AG04450 (cell line): ENCODE measurements at regions not wholly inside any gene's neighbourhood (a gene's known extent, or its start where the extent isn't known, plus 50 kb on each side); places are given as distances from the start of the nearest gene placed in this dataset.

Experiments used
- CTCF ChIA-PET: fragments of 300-600, 350-600 bp; formaldehyde crosslinking; extraction: SDS; loops from one replicate; lab custom pipeline; 2022; ENCODE audit warnings: antibody characterized with exemption, inconsistent platforms; lab: Charles Lee
- POLR2A ChIA-PET: fragments of 350-600 bp; formaldehyde crosslinking; extraction: SDS; loops from one replicate; lab custom pipeline; 2021; ENCODE audit warnings: antibody characterized with exemption, inconsistent platforms; lab: Yijun Ruan, JAX
- DNase-seq: peaks from one replicate; pipeline ENCODE4 v3.0.0-alpha.2; 2011; ENCODE audit warnings: low read depth, low spot score
- H3K27ac ChIP-seq: one replicate; pipeline ENCODE4 v1.5.1; 2012; ENCODE audit warnings: low read depth, low read length, control low read depth
- H3K27me3 ChIP-seq: one replicate; pipeline ENCODE4 v1.6.0; 2012; ENCODE audit warnings: low read length; ENCODE audit not compliant: control insufficient read depth, insufficient read depth
- H3K4me3 ChIP-seq: 2 replicates; pipeline ENCODE4 v1.5.1; 2011; ENCODE audit warnings: mild to moderate bottlenecking, low read depth, low read length, control low read depth
- H3K9me3 ChIP-seq: 2 replicates; pipeline ENCODE4 v1.5.1; 2012; ENCODE audit warnings: low read length; ENCODE audit not compliant: control insufficient read depth, insufficient read depth
- CTCF ChIP-seq: IDR thresholded peaks from 2 replicates; pipeline ENCODE4 v1.5.1; 2011; ENCODE audit warnings: low read depth, low read length, control low read depth, inconsistent platforms

- no peak for DNase-seq
- no peak for TF ChIP-seq CTCF
These were observed 951.3 kb downstream of the ADGRL2 start for GRCh38 chr1:82752046-82752445.

GRCh38 chr1:82733645-82734044, 932.9 kb downstream of the ADGRL2 start:
- ChIA-PET CTCF (no interaction called here), POLR2A (no interaction called here)
- Histone ChIP-seq H3K4me3 (no peak overlapping the region), H3K9me3 (no peaks in the 10 kb centered on the region), H3K27me3 (no peaks in the 10 kb centered on the region), H3K27ac (no peak overlapping the region)
- DNase-seq: no peak
- no peak for TF ChIP-seq CTCF

More at GRCh38 chr1:82752046-82752445, 951.3 kb downstream of the ADGRL2 start:
- no peak overlapping the region for H3K4me3 ChIP-seq
- ChIA-PET CTCF (no interaction called here), POLR2A (no interaction called here)
- no peaks in the 10 kb centered on the region for H3K9me3 ChIP-seq
- H3K27me3 ChIP-seq: no peaks in the 10 kb centered on the region
- H3K27ac ChIP-seq: no peak overlapping the region

GRCh38 chr1:82731216-82731615, 930.5 kb downstream of the ADGRL2 start:
- Histone ChIP-seq H3K27ac (no peak overlapping the region), H3K4me3 (no peak overlapping the region), H3K9me3 (no peaks in the 10 kb centered on the region), H3K27me3 (no peaks in the 10 kb centered on the region)
- ChIA-PET POLR2A (no interaction called here), CTCF (no interaction called here)
- no peak for TF ChIP-seq CTCF
- no peak for DNase-seq

GRCh38 chr1:82728206-82728605, 927.5 kb downstream of the ADGRL2 start:
- ChIA-PET CTCF (no interaction called here), POLR2A (no interaction called here)
- H3K9me3 ChIP-seq: no peaks in the 10 kb centered on the region
- H3K27ac ChIP-seq: no peak overlapping the region
- no peaks in the 10 kb centered on the region for H3K27me3 ChIP-seq
- no peak for DNase-seq
- no peak overlapping the region for H3K4me3 ChIP-seq
- TF ChIP-seq CTCF: no peak

- DNase-seq: no peak
- ChIA-PET POLR2A (no interaction called here), CTCF (no interaction called here)
- no peak overlapping the region for H3K4me3 ChIP-seq
- TF ChIP-seq CTCF: no peak
- H3K9me3 ChIP-seq: no peaks in the 10 kb centered on the region
- H3K27ac ChIP-seq: no peak overlapping the region
- H3K27me3 ChIP-seq: no peaks in the 10 kb centered on the region
These were observed 923.5 kb downstream of the ADGRL2 start for GRCh38 chr1:82724246-82724645.
